ENCODE measurements at regions not wholly inside any gene's neighbourhood (a gene's known extent, or its start where the extent isn't known, plus 50 kb on each side); places are given as distances from the start of the nearest gene placed in this dataset.
"Not testable (repeated sequence)": the region's sequence is repeated elsewhere in the genome, so short reads cannot be mapped to it uniquely, and the experiment has no call there.

- in situ Hi-C loops (cut with HindIII; ENCODE audit: low sequenced_read_pairs), result no loop called here
- H3K4me3 ChIP-seq (ENCODE audit: low read depth, low read length), result no peak overlapping the region
- DNase-seq (ENCODE audit: low read depth, low spot score), result no peak
- no peak for TF ChIP-seq CTCF (IDR thresholded peaks at IDR 0.05; ENCODE audit: low read depth, low read length)
Measured at GRCh38 chr16:80915079-80915450, 91.6 kb downstream of the CMC2 start.

- no peak for TF ChIP-seq CTCF (IDR thresholded peaks at IDR 0.05; ENCODE audit: low read depth, low read length)
- in situ Hi-C loops (cut with HindIII; ENCODE audit: low sequenced_read_pairs), result no loop called here
- H3K4me3 ChIP-seq (ENCODE audit: low read depth, low read length), result no peak overlapping the region
- no peak for DNase-seq (ENCODE audit: low read depth, low spot score)
Measured at GRCh38 chr16:80914379-80915078, 92.2 kb downstream of the CMC2 start.

- DNase-seq (ENCODE audit: low read depth, low spot score), result no peak
- H3K4me3 ChIP-seq (ENCODE audit: low read depth, low read length), result no peak overlapping the region
- in situ Hi-C loops (cut with HindIII; ENCODE audit: low sequenced_read_pairs), result no loop called here
- no peak for TF ChIP-seq CTCF (IDR thresholded peaks at IDR 0.05; ENCODE audit: low read depth, low read length)
Measured at GRCh38 chr16:80913397-80913796, 93.3 kb downstream of the CMC2 start.

- DNase-seq (ENCODE audit: low read depth, low spot score), result no peak
- in situ Hi-C loops (cut with HindIII; ENCODE audit: low sequenced_read_pairs), result no loop called here
- no peak overlapping the region for H3K4me3 ChIP-seq (ENCODE audit: low read depth, low read length)
- TF ChIP-seq CTCF (IDR thresholded peaks at IDR 0.05; ENCODE audit: low read depth, low read length), result no peak
Measured at GRCh38 chr16:80912651-80913050, 94.0 kb downstream of the CMC2 start.

GRCh38 chr16:80910434-80910833 is 96.3 kb downstream of the CMC2 start:
- no peak for TF ChIP-seq CTCF (IDR thresholded peaks at IDR 0.05; ENCODE audit: low read depth, low read length)
- in situ Hi-C loops (cut with HindIII; ENCODE audit: low sequenced_read_pairs), result no loop called here
- no peak for DNase-seq (ENCODE audit: low read depth, low spot score)
- no peak overlapping the region for H3K4me3 ChIP-seq (ENCODE audit: low read depth, low read length)

- no peak overlapping the region for H3K4me3 ChIP-seq (ENCODE audit: low read depth, low read length)
- no peak for DNase-seq (ENCODE audit: low read depth, low spot score)
- TF ChIP-seq CTCF (IDR thresholded peaks at IDR 0.05; ENCODE audit: low read depth, low read length), result no peak
- in situ Hi-C loops (cut with HindIII; ENCODE audit: low sequenced_read_pairs), result no loop called here
Measured at GRCh38 chr16:80909720-80910119, 97.0 kb downstream of the CMC2 start.

- H3K4me3 ChIP-seq (ENCODE audit: low read depth, low read length); in situ Hi-C loops (cut with HindIII; ENCODE audit: low sequenced_read_pairs); DNase-seq (ENCODE audit: low read depth, low spot score): not testable (repeated sequence)
Measured at GRCh38 chr16:80906169-80906568, 100.5 kb downstream of the CMC2 start.

Data from astrocyte of the spinal cord (primary cell).